ENCODE measurements at regions not wholly inside any gene's neighbourhood (a gene's known extent, or its start where the extent isn't known, plus 50 kb on each side); places are given as distances from the start of the nearest gene placed in this dataset.
"Not testable (repeated sequence)": the region's sequence is repeated elsewhere in the genome, so short reads cannot be mapped to it uniquely, and the experiment has no call there.

DNA sequence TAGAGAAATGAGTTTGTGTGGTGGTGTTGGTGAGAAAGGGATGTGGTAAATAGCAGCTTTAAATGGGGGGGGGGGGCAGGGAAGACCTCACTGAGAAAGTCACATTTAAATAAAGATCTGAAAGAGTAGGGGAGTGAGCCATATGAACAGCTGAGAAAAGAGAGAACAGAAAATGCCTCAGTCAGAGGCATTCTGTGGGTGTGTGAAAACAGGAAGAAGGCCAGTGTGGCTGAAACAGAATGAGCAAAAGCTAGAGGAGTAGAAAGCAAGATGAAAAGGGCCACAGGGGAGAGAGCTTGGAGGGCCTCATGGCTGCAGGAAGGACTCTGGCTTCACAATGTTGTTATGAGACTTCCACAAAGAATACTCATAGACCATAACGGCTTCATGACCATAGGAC, 783.3 kb downstream of the ZPLD1 start:
- no peak for DNase-seq (ENCODE audit: extremely low spot score in 2 of 2)
- intact Hi-C loops (cut with DNase I), result no loop called here
- no peak for TF ChIP-seq POLR2A (IDR thresholded peaks at IDR 0.05)
- TF ChIP-seq CTCF (IDR thresholded peaks at IDR 0.05), result no peak
- TF ChIP-seq POLR2AphosphoS5 (IDR thresholded peaks at IDR 0.05; ENCODE audit: insufficient read depth in 1 of 2, low read depth in 1 of 2), result no peak
- no peak overlapping the region for H3K27ac ChIP-seq
- H3K4me3 ChIP-seq, result no peak overlapping the region
- no peaks in the 10 kb centered on the region for H3K36me3 ChIP-seq
- H3K9me3 ChIP-seq, result no peaks in the 10 kb centered on the region
- H3K4me1 ChIP-seq, result no peaks in the 10 kb centered on the region
- no peaks in the 10 kb centered on the region for H3K27me3 ChIP-seq

GRCh38 chr3:103218793-103219192, 784.0 kb downstream of the ZPLD1 start:
- no peaks in the 10 kb centered on the region for H3K27me3 ChIP-seq
- H3K36me3 ChIP-seq, result no peaks in the 10 kb centered on the region
- no peaks in the 10 kb centered on the region for H3K9me3 ChIP-seq
- no peak for DNase-seq (ENCODE audit: extremely low spot score in 2 of 2)
- no peak overlapping the region for H3K4me3 ChIP-seq
- no peaks in the 10 kb centered on the region for H3K4me1 ChIP-seq
- TF ChIP-seq CTCF (IDR thresholded peaks at IDR 0.05) (no peak), POLR2AphosphoS5 (IDR thresholded peaks at IDR 0.05; ENCODE audit: insufficient read depth in 1 of 2, low read depth in 1 of 2) (no peak), POLR2A (IDR thresholded peaks at IDR 0.05) (no peak)
- H3K27ac ChIP-seq, result no peak overlapping the region
- intact Hi-C loops (cut with DNase I), result no loop called here

DNA sequence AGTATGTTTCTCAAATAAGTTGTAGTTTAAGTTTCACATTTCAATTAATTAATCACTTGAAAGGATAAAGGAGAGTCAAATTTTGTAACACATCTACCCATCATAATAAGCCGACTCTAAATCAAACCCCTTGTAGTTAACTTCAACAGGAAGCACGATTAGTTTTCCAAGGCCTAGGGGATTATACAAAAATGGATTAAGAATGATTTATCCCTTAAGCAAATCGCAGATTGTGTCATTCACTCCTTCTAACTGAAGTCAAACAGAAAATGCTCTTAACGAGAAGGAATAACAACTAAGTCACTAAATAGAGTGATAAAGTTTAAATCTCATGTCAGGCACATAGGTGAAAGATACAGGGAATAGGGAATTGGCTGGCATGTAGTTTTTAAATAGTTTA, 792.8 kb downstream of the ZPLD1 start:
- H3K9me3 ChIP-seq, result no peaks in the 10 kb centered on the region
- H3K27ac ChIP-seq, result no peak overlapping the region
- TF ChIP-seq POLR2A (IDR thresholded peaks at IDR 0.05) (no peak), POLR2AphosphoS5 (IDR thresholded peaks at IDR 0.05; ENCODE audit: insufficient read depth in 1 of 2, low read depth in 1 of 2) (no peak), CTCF (IDR thresholded peaks at IDR 0.05) (no peak)
- no peaks in the 10 kb centered on the region for H3K27me3 ChIP-seq
- intact Hi-C loops (cut with DNase I), result no loop called here
- DNase-seq (ENCODE audit: extremely low spot score in 2 of 2), result no peak
- no peaks in the 10 kb centered on the region for H3K36me3 ChIP-seq
- H3K4me3 ChIP-seq, result no peak overlapping the region
- no peaks in the 10 kb centered on the region for H3K4me1 ChIP-seq

DNA sequence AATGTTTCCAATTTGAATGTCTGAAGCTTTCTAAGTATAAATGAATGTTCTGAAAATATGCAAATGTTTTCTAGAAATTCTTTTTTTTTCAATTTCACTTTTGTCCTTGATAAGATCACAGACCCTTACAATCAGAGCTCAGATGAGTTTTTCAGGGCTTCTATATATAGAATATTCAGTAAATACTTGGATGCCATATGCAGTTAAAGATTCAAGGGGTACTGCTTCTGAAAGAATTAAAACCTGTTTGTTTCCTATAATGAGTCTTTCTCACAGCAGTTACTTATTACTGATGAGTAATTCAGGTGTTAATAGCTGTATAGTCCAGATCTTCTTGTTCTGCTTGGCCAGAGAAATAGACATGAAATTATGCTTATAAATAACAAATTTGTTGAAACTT, 812.6 kb downstream of the ZPLD1 start:
- intact Hi-C loops (cut with DNase I), result no loop called here
- Histone ChIP-seq H3K9me3 (no peaks in the 10 kb centered on the region), H3K27ac (no peak overlapping the region), H3K27me3 (no peaks in the 10 kb centered on the region), H3K36me3 (no peaks in the 10 kb centered on the region), H3K4me1 (no peaks in the 10 kb centered on the region), H3K4me3 (no peak overlapping the region)
- no peak for DNase-seq (ENCODE audit: extremely low spot score in 2 of 2)
- no peak for TF ChIP-seq POLR2A (IDR thresholded peaks at IDR 0.05)
- TF ChIP-seq CTCF (IDR thresholded peaks at IDR 0.05), result no peak
- TF ChIP-seq POLR2AphosphoS5 (IDR thresholded peaks at IDR 0.05; ENCODE audit: insufficient read depth in 1 of 2, low read depth in 1 of 2), result no peak

DNA sequence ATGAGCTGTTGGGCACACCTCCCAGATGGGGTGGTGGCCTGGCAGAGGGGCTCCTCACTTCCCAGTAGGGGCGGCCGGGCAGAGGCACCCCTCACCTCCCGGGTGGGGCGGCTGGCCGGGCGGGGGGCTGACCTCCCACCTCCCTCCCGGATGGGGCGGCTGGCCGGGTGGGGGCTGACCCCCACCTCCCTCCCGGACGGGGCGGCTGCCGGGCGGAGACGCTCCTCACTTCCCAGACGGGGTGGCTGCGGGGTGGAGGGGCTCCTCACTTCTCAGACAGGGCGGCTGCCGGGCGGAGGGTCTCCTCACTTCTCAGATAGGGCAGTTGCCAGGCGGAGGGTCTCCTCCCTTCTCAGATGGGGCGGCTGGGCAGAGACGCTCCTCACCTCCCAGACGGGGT, 820.0 kb downstream of the ZPLD1 start:
- H3K4me1 ChIP-seq; DNase-seq (ENCODE audit: extremely low spot score in 2 of 2); H3K4me3 ChIP-seq; intact Hi-C loops (cut with DNase I); H3K9me3 ChIP-seq; H3K36me3 ChIP-seq; H3K27me3 ChIP-seq; H3K27ac ChIP-seq: not testable (repeated sequence)

- TF ChIP-seq POLR2A (IDR thresholded peaks at IDR 0.05) (no peak), CTCF (IDR thresholded peaks at IDR 0.05) (no peak), POLR2AphosphoS5 (IDR thresholded peaks at IDR 0.05; ENCODE audit: insufficient read depth in 1 of 2, low read depth in 1 of 2) (no peak)
- Histone ChIP-seq H3K36me3 (no peaks in the 10 kb centered on the region), H3K27ac (no peak overlapping the region), H3K4me3 (no peak overlapping the region), H3K9me3 (no peaks in the 10 kb centered on the region), H3K27me3 (no peaks in the 10 kb centered on the region), H3K4me1 (no peaks in the 10 kb centered on the region)
- DNase-seq (ENCODE audit: extremely low spot score in 2 of 2), result no peak
- intact Hi-C loops (cut with DNase I), result no loop called here
These were observed 834.5 kb downstream of the ZPLD1 start for GRCh38 chr3:103269287-103269686.
